Peyer's patch (tissue), 4 donors: ENCODE measurements at regions not wholly inside any gene's neighbourhood (a gene's known extent, or its start where the extent isn't known, plus 50 kb on each side); places are given as distances from the start of the nearest gene placed in this dataset.

ENCODE experiments used
- CTCF ChIP-seq, 6 experiments: fragments of 450-650 bp in 4 of 6; fragments of 200-600 bp in 2 of 6; sonication (generic) in 1 of 6; IDR thresholded peaks; one replicate each; pipeline ENCODE4 v1.5.1; 2017 to 2019; ENCODE audit warnings: antibody characterized with exemption in 6 of 6, mild to moderate bottlenecking in 3 of 6, moderate library complexity in 1 of 6
- POLR2A ChIP-seq, 2 donors: fragments of 450-650 bp; IDR thresholded peaks; one replicate each; pipeline ENCODE4 v1.5.1; 2017; ENCODE audit warnings: antibody characterized with exemption in 2 of 2, mild to moderate bottlenecking in 2 of 2, moderate library complexity in 2 of 2

GRCh38 chr4:8728536-8729407 lies 136.2 kb downstream of the CPZ start:
- TF ChIP-seq CTCF (IDR thresholded peaks at IDR 0.05): no peak
- TF ChIP-seq POLR2A (IDR thresholded peaks at IDR 0.05): no peak
